ENCODE measurements at regions not wholly inside any gene's neighbourhood (a gene's known extent, or its start where the extent isn't known, plus 50 kb on each side); places are given as distances from the start of the nearest gene placed in this dataset.

DNA sequence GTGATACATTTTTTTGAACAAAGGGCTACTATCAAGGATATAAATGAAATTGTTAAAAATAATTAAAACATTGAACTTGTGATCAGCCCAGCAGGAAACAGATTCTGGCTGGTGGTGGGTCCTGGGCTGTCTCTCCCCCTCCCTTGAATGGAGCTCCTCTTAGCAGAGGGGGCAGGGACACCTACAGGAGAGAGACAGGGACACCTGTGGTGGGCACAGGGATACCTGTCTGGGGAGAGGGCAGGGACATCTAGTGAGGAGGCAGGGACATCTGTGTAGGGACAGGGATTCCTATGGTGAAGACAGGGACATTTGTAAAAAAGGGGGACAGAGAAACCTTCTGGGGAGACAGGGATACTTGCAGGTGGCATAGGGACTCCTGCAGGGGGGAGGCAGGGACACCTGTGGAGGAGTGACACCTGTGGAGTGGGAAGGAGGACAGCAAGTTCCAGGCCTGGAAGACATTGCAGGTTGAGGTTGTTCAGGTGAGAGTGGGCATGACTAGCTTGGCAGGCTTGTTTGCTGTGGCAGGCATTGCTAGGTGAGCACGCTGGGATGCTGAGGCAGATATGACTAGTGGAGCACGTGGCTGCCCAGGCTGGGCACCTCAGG, 264.2 kb downstream of the IRX2 start:
- Mint-ChIP-seq H3K27ac (ENCODE audit: unreplicated experiment) (no peak overlapping the region), H3K36me3 (ENCODE audit: unreplicated experiment) (peaks cover 10% of the 10 kb centered on the region), H3K4me1 (ENCODE audit: low read depth, unreplicated experiment) (no peaks in the 10 kb centered on the region), H3K9me3 (ENCODE audit: unreplicated experiment) (no peaks in the 10 kb centered on the region), H3K27me3 (ENCODE audit: unreplicated experiment) (peaks cover 2% of the 10 kb centered on the region), H3K4me3 (ENCODE audit: unreplicated experiment) (no peak overlapping the region)
- TF ChIP-seq, protein P1, sequence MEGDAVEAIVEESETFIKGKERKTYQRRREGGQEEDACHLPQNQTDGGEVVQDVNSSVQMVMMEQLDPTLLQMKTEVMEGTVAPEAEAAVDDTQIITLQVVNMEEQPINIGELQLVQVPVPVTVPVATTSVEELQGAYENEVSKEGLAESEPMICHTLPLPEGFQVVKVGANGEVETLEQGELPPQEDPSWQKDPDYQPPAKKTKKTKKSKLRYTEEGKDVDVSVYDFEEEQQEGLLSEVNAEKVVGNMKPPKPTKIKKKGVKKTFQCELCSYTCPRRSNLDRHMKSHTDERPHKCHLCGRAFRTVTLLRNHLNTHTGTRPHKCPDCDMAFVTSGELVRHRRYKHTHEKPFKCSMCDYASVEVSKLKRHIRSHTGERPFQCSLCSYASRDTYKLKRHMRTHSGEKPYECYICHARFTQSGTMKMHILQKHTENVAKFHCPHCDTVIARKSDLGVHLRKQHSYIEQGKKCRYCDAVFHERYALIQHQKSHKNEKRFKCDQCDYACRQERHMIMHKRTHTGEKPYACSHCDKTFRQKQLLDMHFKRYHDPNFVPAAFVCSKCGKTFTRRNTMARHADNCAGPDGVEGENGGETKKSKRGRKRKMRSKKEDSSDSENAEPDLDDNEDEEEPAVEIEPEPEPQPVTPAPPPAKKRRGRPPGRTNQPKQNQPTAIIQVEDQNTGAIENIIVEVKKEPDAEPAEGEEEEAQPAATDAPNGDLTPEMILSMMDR (IDR thresholded peaks at IDR 0.05; ENCODE audit: partially characterized antibody, unreplicated experiment): no peak
- DNase-seq: no peak

DNA sequence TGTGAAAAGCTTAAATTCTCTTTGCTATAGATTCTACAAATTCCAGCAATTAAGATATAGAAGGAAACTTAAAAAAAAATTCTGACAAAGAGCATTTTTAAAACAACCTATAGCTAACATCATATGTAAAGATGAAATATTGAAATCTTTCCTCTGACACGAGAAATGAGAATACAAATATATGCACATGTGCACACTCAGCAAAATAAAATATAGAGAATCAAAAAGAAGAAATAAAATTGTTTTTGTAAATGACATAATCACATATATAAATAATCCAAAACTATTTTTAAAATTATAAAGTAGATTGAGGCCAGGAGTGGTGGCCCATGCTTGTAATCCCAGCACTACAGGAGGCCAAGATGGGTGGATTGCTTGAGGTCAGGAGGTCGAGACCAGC, 265.1 kb downstream of the IRX2 start:
- peaks cover 1% of the 10 kb centered on the region for H3K27me3 Mint-ChIP-seq (ENCODE audit: unreplicated experiment)
- no peaks in the 10 kb centered on the region for H3K9me3 Mint-ChIP-seq (ENCODE audit: unreplicated experiment)
- TF ChIP-seq, protein P1 (IDR thresholded peaks at IDR 0.05; ENCODE audit: partially characterized antibody, unreplicated experiment): no peak
- no peak for DNase-seq
- peaks cover 10% of the 10 kb centered on the region for H3K36me3 Mint-ChIP-seq (ENCODE audit: unreplicated experiment)
- no peaks in the 10 kb centered on the region for H3K4me1 Mint-ChIP-seq (ENCODE audit: low read depth, unreplicated experiment)
- no peak overlapping the region for H3K4me3 Mint-ChIP-seq (ENCODE audit: unreplicated experiment)
- H3K27ac Mint-ChIP-seq (ENCODE audit: unreplicated experiment): no peak overlapping the region

DNA sequence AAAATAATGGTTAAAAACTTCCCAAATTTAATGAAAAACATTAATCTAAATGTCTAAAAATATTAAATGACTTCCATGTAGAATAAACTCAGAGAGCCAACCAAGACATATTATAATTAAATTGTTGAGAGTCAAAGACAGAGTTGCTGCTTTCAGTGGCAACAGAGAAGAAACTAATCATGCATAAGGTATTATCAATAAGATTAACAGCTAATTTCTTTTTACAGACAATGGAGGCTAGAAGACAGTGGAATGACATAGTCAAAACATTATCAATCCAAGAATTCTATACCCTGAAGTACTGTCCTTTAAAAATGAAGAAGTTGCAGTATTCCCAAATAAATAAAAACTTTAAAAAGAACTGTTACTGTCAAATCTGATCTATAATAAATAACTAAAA, 268.7 kb downstream of the IRX2 start:
- TF ChIP-seq, protein P1 (IDR thresholded peaks at IDR 0.05; ENCODE audit: partially characterized antibody, unreplicated experiment): no peak
- H3K4me3 Mint-ChIP-seq (ENCODE audit: unreplicated experiment): no peak overlapping the region
- no peak for DNase-seq
- no peaks in the 10 kb centered on the region for H3K27me3 Mint-ChIP-seq (ENCODE audit: unreplicated experiment)
- H3K27ac Mint-ChIP-seq (ENCODE audit: unreplicated experiment): no peak overlapping the region
- H3K4me1 Mint-ChIP-seq (ENCODE audit: low read depth, unreplicated experiment): no peaks in the 10 kb centered on the region
- H3K36me3 Mint-ChIP-seq (ENCODE audit: unreplicated experiment): peaks cover 18% of the 10 kb centered on the region
- no peaks in the 10 kb centered on the region for H3K9me3 Mint-ChIP-seq (ENCODE audit: unreplicated experiment)

DNA sequence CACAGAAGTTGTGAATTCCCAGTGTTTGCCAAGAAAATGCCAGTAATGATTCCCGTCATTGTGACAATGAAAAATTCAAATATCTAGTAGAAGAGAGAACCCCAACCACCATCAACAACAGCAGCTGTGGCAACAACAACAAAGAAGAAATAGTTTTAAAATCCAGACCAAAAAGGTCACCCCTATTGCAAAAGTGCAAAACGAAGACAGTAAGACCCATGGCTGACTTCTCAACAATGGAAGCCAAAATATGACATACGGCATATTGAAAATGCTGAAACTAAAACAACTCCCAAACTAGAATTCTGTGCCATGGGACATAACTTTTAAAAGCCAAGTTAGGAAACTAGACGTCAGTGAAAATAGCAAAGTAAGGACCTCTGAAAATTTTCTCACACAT, 270.6 kb downstream of the IRX2 start:
- H3K4me1 Mint-ChIP-seq (ENCODE audit: low read depth, unreplicated experiment): no peaks in the 10 kb centered on the region

DNA sequence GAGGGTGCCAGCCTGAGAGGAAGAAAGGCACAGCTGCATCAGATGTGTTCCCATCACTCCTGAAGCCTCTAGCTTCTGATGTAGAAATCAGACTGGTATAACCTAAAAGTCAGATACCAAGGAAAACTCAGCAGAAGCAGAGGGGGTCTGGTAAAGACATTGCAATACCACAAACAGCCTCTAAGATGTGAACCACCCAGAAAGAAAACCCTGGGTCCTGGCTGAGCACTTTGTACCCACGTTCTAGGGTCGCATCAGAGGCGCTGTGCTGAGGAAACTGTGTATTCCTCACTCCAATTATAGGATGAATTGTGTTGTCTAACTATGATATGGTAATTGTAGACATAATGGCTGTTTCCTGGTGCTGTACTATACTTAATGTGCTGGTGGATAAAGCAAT, 275.6 kb downstream of the IRX2 start:
- H3K4me1 Mint-ChIP-seq (ENCODE audit: low read depth, unreplicated experiment): no peaks in the 10 kb centered on the region
- no peaks in the 10 kb centered on the region for H3K9me3 Mint-ChIP-seq (ENCODE audit: unreplicated experiment)
- H3K27me3 Mint-ChIP-seq (ENCODE audit: unreplicated experiment): peaks cover 2% of the 10 kb centered on the region
- H3K36me3 Mint-ChIP-seq (ENCODE audit: unreplicated experiment): peaks cover 9% of the 10 kb centered on the region
- DNase-seq: no peak
- TF ChIP-seq, protein P1 (IDR thresholded peaks at IDR 0.05; ENCODE audit: partially characterized antibody, unreplicated experiment): peak; percentile 41
- no peak overlapping the region for H3K27ac Mint-ChIP-seq (ENCODE audit: unreplicated experiment)
- H3K4me3 Mint-ChIP-seq (ENCODE audit: unreplicated experiment): no peak overlapping the region

More for the DNA sequence above, 270.6 kb downstream of the IRX2 start:
- Mint-ChIP-seq H3K9me3 (ENCODE audit: unreplicated experiment) (no peaks in the 10 kb centered on the region), H3K27me3 (ENCODE audit: unreplicated experiment) (peaks cover 2% of the 10 kb centered on the region), H3K36me3 (ENCODE audit: unreplicated experiment) (peaks cover 15% of the 10 kb centered on the region), H3K4me3 (ENCODE audit: unreplicated experiment) (no peak overlapping the region), H3K27ac (ENCODE audit: unreplicated experiment) (no peak overlapping the region)
- TF ChIP-seq, protein P1 (IDR thresholded peaks at IDR 0.05; ENCODE audit: partially characterized antibody, unreplicated experiment): no peak
- no peak for DNase-seq

Measured in glutamatergic neuron (in vitro differentiated cells).